ENCODE measurements at regions not wholly inside any gene's neighbourhood (a gene's known extent, or its start where the extent isn't known, plus 50 kb on each side); places are given as distances from the start of the nearest gene placed in this dataset.
"Not testable (repeated sequence)": the region's sequence is repeated elsewhere in the genome, so short reads cannot be mapped to it uniquely, and the experiment has no call there.

- not testable (repeated sequence) for H3K9me3 Mint-ChIP-seq; H3K4me3 ChIP-seq (ENCODE audit: low read depth, low read length); H3K27ac Mint-ChIP-seq; ATAC-seq (ENCODE audit: low read depth in 2 of 2); H3K4me1 ChIP-seq (ENCODE audit: control insufficient read depth, insufficient read depth, low read length, poor library complexity, severe bottlenecking); H3K36me3 Mint-ChIP-seq; DNase-seq; H3K4me1 Mint-ChIP-seq; H3K4me3 Mint-ChIP-seq; H3K27me3 ChIP-seq (ENCODE audit: control insufficient read depth, insufficient read depth, low read length); H3K27ac ChIP-seq (ENCODE audit: insufficient read depth, low read length, poor library complexity, severe bottlenecking); H3K9me3 ChIP-seq (ENCODE audit: control insufficient read depth in 2 of 2, low read length in 2 of 2); H3K36me3 ChIP-seq (ENCODE audit: control insufficient read depth, insufficient read depth, low read length); H3K27me3 Mint-ChIP-seq
These were observed 521.8 kb downstream of the GOLGA6L6 start for GRCh38 chr15:20019758-20020157.

GRCh38 chr15:20017581-20017980, 524.0 kb downstream of the GOLGA6L6 start:
- not testable (repeated sequence) for H3K27ac Mint-ChIP-seq; DNase-seq; H3K4me3 ChIP-seq (ENCODE audit: low read depth, low read length); H3K4me1 Mint-ChIP-seq; H3K27me3 Mint-ChIP-seq; H3K4me1 ChIP-seq (ENCODE audit: control insufficient read depth, insufficient read depth, low read length, poor library complexity, severe bottlenecking); H3K27ac ChIP-seq (ENCODE audit: insufficient read depth, low read length, poor library complexity, severe bottlenecking); H3K27me3 ChIP-seq (ENCODE audit: control insufficient read depth, insufficient read depth, low read length); H3K9me3 Mint-ChIP-seq; H3K4me3 Mint-ChIP-seq; H3K36me3 ChIP-seq (ENCODE audit: control insufficient read depth, insufficient read depth, low read length); H3K9me3 ChIP-seq (ENCODE audit: control insufficient read depth in 2 of 2, low read length in 2 of 2); ATAC-seq (ENCODE audit: low read depth in 2 of 2); H3K36me3 Mint-ChIP-seq

GRCh38 chr15:20016941-20017340, 524.7 kb downstream of the GOLGA6L6 start:
- H3K36me3 ChIP-seq (ENCODE audit: control insufficient read depth, insufficient read depth, low read length); H3K36me3 Mint-ChIP-seq; H3K27me3 ChIP-seq (ENCODE audit: control insufficient read depth, insufficient read depth, low read length); H3K27ac ChIP-seq (ENCODE audit: insufficient read depth, low read length, poor library complexity, severe bottlenecking); ATAC-seq (ENCODE audit: low read depth in 2 of 2); DNase-seq; H3K4me1 Mint-ChIP-seq; H3K9me3 ChIP-seq (ENCODE audit: control insufficient read depth in 2 of 2, low read length in 2 of 2); H3K4me3 ChIP-seq (ENCODE audit: low read depth, low read length); H3K27ac Mint-ChIP-seq; H3K27me3 Mint-ChIP-seq; H3K9me3 Mint-ChIP-seq; H3K4me3 Mint-ChIP-seq; H3K4me1 ChIP-seq (ENCODE audit: control insufficient read depth, insufficient read depth, low read length, poor library complexity, severe bottlenecking): not testable (repeated sequence)

- not testable (repeated sequence) for H3K9me3 ChIP-seq (ENCODE audit: control insufficient read depth in 2 of 2, low read length in 2 of 2); ATAC-seq (ENCODE audit: low read depth in 2 of 2); DNase-seq
These were observed 528.8 kb downstream of the GOLGA6L6 start for GRCh38 chr15:20012837-20013236.

GRCh38 chr15:20010759-20011158, 530.8 kb downstream of the GOLGA6L6 start:
- H3K36me3 ChIP-seq (ENCODE audit: control insufficient read depth, insufficient read depth, low read length); H3K36me3 Mint-ChIP-seq; H3K9me3 Mint-ChIP-seq; H3K4me3 Mint-ChIP-seq; H3K27me3 ChIP-seq (ENCODE audit: control insufficient read depth, insufficient read depth, low read length); H3K27ac Mint-ChIP-seq; H3K27ac ChIP-seq (ENCODE audit: insufficient read depth, low read length, poor library complexity, severe bottlenecking); H3K9me3 ChIP-seq (ENCODE audit: control insufficient read depth in 2 of 2, low read length in 2 of 2); ATAC-seq (ENCODE audit: low read depth in 2 of 2); H3K27me3 Mint-ChIP-seq; H3K4me1 ChIP-seq (ENCODE audit: control insufficient read depth, insufficient read depth, low read length, poor library complexity, severe bottlenecking); DNase-seq; H3K4me1 Mint-ChIP-seq; H3K4me3 ChIP-seq (ENCODE audit: low read depth, low read length): not testable (repeated sequence)

More at GRCh38 chr15:20012837-20013236, 528.8 kb downstream of the GOLGA6L6 start:
- not testable (repeated sequence) for H3K4me3 Mint-ChIP-seq; H3K36me3 ChIP-seq (ENCODE audit: control insufficient read depth, insufficient read depth, low read length); H3K4me1 ChIP-seq (ENCODE audit: control insufficient read depth, insufficient read depth, low read length, poor library complexity, severe bottlenecking); H3K4me1 Mint-ChIP-seq; H3K27ac ChIP-seq (ENCODE audit: insufficient read depth, low read length, poor library complexity, severe bottlenecking); H3K27me3 Mint-ChIP-seq; H3K9me3 Mint-ChIP-seq; H3K4me3 ChIP-seq (ENCODE audit: low read depth, low read length); H3K36me3 Mint-ChIP-seq; H3K27me3 ChIP-seq (ENCODE audit: control insufficient read depth, insufficient read depth, low read length); H3K27ac Mint-ChIP-seq

GRCh38 chr15:20009619-20010018, 532.0 kb downstream of the GOLGA6L6 start:
- not testable (repeated sequence) for H3K4me3 Mint-ChIP-seq; H3K4me1 ChIP-seq (ENCODE audit: control insufficient read depth, insufficient read depth, low read length, poor library complexity, severe bottlenecking); H3K4me3 ChIP-seq (ENCODE audit: low read depth, low read length); H3K9me3 ChIP-seq (ENCODE audit: control insufficient read depth in 2 of 2, low read length in 2 of 2); DNase-seq; ATAC-seq (ENCODE audit: low read depth in 2 of 2); H3K9me3 Mint-ChIP-seq; H3K4me1 Mint-ChIP-seq; H3K27me3 Mint-ChIP-seq; H3K27ac Mint-ChIP-seq; H3K27ac ChIP-seq (ENCODE audit: insufficient read depth, low read length, poor library complexity, severe bottlenecking); H3K36me3 ChIP-seq (ENCODE audit: control insufficient read depth, insufficient read depth, low read length); H3K27me3 ChIP-seq (ENCODE audit: control insufficient read depth, insufficient read depth, low read length); H3K36me3 Mint-ChIP-seq

- not testable (repeated sequence) for H3K27me3 ChIP-seq (ENCODE audit: control insufficient read depth, insufficient read depth, low read length); H3K27ac Mint-ChIP-seq; H3K4me3 ChIP-seq (ENCODE audit: low read depth, low read length); H3K36me3 Mint-ChIP-seq; H3K9me3 ChIP-seq (ENCODE audit: control insufficient read depth in 2 of 2, low read length in 2 of 2); H3K27ac ChIP-seq (ENCODE audit: insufficient read depth, low read length, poor library complexity, severe bottlenecking); H3K9me3 Mint-ChIP-seq; H3K27me3 Mint-ChIP-seq; H3K36me3 ChIP-seq (ENCODE audit: control insufficient read depth, insufficient read depth, low read length); ATAC-seq (ENCODE audit: low read depth in 2 of 2); H3K4me1 ChIP-seq (ENCODE audit: control insufficient read depth, insufficient read depth, low read length, poor library complexity, severe bottlenecking); DNase-seq; H3K4me1 Mint-ChIP-seq; H3K4me3 Mint-ChIP-seq
These were observed 534.3 kb downstream of the GOLGA6L6 start for GRCh38 chr15:20007338-20007737.

- H3K27me3 Mint-ChIP-seq; H3K27ac ChIP-seq (ENCODE audit: insufficient read depth, low read length, poor library complexity, severe bottlenecking); H3K9me3 Mint-ChIP-seq; H3K4me1 Mint-ChIP-seq; H3K4me3 ChIP-seq (ENCODE audit: low read depth, low read length); H3K4me1 ChIP-seq (ENCODE audit: control insufficient read depth, insufficient read depth, low read length, poor library complexity, severe bottlenecking); H3K27ac Mint-ChIP-seq; H3K27me3 ChIP-seq (ENCODE audit: control insufficient read depth, insufficient read depth, low read length); ATAC-seq (ENCODE audit: low read depth in 2 of 2); H3K36me3 Mint-ChIP-seq; DNase-seq; H3K4me3 Mint-ChIP-seq; H3K36me3 ChIP-seq (ENCODE audit: control insufficient read depth, insufficient read depth, low read length); H3K9me3 ChIP-seq (ENCODE audit: control insufficient read depth in 2 of 2, low read length in 2 of 2): not testable (repeated sequence)
These were observed 538.1 kb downstream of the GOLGA6L6 start for GRCh38 chr15:20003471-20003870.
